C1 segment of cervical spinal cord (tissue), 14 donors: ENCODE measurements at regions not wholly inside any gene's neighbourhood (a gene's known extent, or its start where the extent isn't known, plus 50 kb on each side); places are given as distances from the start of the nearest gene placed in this dataset.

Experiments
- DNase-seq, 14 donors: peaks; one replicate each; lab custom pipeline; 2025; lab: John Stamatoyannopoulos, UW

DNA sequence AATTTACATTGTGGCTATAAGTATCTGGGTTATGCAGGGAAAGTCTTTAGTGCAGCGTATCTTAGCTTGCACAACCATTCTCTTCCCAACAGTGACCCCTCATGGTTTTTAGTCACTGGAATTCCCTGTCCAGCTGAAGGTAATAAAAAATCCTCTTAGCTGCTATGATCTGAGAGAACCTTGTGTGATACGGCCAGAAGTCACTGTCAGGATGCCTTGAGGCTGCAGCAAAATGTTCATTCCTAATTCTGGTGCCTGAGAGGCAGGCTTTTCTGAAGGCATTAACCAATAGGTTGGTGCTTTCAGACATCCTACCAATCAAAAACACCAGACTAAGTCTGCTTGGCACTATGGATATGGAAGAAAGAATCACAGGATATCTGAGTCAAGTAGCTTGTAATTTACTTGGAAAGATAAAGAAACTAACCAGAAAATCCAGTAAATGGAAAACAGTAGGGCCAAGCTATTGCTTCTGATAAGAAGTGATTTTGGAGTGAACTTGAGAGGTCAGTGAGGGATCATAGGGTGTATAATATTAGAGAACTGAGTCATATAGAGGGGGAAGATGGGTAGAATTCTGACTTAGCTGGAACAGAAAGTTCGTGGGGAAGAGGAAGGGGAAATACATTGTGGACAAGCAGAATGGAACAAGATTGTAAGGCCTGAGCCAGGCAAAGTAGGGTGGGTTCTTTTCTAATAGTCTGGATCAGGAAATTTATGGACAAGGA, 89.0 kb upstream of the SLC14A2 start:
- no peak for DNase-seq

DNA sequence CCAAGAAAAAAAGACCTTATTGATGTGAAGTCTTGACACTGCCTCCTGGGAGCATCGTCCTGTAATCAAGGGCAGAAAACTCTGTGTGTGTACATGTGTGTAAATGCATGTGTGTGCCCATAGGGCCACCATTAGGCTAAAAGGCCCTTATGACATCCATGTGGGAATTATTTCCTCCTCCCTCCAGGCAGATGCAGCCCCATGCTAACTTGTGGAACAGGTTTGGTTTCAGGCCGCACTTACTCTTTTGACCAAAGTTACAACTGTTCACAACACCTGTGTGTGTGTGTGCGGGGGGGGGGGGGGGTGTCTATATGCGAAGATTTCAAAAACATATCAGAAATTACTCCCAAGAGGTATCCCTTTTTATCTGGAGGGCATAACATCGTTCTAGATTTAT, 87.4 kb upstream of the SLC14A2 start:
- DNase-seq, result no peak

DNA sequence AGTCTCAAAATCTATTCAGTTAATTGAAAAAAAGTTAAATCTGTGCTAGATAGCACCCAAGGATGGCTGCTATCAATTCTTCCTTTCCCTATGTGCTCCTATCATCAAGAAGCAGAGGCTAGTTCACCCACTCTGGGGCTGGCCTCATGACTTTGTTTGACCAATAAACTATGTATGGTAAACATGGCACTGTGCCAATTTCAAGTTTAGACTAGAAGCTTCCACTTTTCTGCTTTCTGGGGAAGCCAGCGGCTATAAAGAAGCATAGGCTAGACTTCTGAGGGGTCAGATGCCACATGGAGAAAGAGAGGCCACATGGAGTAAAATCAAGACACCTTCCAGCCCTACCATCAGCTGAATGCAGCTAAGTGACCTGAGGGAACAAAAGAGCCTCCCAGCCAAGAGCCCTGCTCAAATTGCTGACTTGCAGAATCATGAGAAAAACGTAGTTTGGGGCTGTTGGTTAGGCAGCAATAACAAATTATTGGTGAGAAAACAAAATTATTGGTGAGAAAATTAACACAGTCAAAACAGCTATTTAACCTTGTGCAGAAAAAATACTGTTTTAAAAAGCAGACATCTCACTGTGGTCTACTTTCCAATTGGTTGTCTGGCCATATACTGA, 86.5 kb upstream of the SLC14A2 start:
- DNase-seq, result no peak

DNA sequence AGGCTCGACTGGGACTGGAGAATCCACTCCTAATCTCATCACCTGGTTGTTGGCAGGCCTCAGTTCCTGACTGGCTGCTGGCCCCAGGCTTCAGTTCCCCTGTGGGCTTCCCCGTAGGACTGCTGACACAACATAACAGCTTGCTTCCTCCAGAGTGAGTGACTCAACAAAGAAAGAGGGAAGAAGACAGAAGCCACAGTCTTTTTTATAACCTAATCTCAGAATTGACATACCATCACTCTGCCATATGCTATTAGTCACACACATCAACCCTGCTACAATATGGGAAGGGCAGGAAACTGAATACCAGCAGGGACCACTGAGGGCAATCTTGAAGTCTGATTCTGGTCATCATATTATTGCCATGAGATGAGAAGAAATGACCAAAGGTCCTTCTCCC, 76.8 kb upstream of the SLC14A2 start:
- DNase-seq, result no peak

DNA sequence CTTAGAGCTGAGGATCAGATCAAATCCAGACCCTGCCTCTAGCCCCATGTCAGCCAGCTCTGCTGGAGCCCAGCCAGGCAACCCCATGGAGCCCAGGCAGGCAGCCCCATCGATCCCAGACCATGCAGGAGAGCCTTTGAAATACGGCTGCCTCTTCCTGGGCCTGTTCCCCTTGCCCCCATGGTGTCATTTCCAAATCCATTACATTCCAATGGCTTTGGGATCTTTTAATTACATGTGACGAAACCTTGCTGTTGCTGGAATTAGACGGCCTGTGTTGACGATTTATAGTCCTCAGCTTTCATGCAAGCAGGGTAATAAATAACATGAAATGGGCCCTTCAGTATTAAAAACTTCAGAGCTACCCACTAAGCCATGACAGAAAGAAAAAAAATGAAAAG, 75.8 kb upstream of the SLC14A2 start:
- DNase-seq, result no peak

DNA sequence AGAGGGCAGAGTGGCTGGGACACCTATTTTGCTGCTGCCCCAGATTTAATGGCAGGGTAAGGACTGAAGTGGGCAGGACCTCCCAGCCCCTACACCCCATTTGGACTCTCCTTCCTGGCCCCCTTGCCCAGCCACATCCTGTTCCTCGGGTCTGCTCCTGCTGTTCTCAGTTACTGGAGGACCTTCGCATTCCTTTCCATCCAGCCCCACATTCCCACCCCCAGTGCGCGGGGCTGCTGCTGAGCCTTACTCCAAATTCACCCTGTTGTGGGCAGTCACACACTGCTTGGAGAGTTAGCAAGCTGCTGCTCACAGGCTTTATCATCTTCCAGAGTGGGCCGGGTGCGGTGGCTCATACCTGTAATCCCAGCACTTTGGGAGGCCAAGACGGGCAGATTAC, 75.2 kb upstream of the SLC14A2 start:
- DNase-seq, result no peak

DNA sequence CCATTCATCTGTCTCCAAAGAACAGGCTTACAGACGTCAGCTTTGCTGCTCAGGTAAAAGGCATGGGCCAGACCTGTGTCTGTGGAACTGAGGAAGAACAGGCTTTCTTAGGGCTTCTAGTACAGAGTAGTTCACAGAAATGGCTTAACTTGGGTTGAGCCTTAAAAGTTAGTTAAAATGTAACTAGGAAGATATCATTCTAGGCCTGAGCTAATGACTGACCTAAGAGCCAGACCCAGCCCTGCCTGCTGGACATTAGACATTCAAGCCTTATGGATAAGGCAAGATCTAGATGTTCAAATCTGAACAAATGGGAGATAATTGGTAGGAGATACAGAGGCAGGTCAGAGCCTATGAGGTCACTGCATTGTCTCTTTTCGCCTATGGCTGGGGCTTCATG, 73.9 kb upstream of the SLC14A2 start:
- DNase-seq, result no peak

DNA sequence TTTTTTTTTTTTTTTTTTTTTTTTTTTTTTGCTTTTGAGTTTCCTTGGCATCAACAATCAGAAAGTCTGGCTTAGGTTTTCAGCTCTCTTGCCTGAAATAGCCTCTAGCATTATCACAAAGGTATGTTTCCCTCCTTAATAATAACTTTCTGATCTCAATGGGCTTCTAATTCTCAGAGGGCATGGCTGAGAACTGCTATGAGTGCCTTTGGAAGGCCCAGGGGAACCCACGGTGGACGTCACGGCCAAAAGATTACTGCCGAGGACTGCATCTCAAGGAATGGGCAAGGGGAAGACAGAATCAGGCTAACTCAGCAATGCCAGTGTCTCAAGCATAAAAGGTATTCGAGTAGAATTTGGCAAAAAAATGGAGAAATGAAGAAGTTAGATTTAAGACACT, 73.2 kb upstream of the SLC14A2 start:
- no peak for DNase-seq

DNA sequence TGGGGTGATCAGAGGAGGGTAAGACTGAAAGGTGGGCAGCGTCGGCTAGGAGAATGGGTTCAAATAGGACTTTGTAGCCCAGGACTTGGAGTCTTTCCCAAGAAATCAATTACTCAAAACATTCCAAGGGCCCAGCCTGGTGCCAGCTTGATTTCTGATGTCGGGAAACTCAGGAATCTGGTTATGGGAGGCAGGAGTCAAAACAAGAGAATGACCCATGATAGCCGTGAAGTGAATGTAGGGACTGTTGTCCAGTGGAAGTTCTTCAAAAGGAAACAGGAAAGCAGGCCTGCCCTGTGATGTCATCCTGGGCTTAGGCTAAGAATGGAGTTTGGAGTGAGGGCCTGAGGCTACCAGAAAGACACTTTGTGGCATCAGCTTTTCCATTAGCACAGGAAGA, 67.4 kb upstream of the SLC14A2 start:
- DNase-seq, result no peak

DNA sequence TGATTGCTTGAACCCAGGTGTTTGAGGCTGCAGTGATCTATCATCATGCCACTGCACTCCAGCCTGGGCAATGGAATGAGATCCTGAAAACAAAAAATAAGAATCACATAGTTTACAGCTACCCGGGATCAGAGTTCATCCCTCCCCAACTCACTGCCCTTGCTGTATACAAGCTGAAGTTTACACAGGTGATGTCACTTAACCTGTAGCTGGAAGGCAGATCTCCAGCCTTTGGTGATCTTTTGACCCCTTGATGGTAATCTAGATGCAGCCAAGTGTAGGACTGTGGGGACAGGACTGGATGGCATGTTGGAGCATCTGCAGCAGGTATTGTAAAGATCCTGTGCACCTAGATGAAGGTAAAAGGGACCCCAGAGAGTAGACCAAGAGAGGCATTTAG, 66.7 kb upstream of the SLC14A2 start:
- no peak for DNase-seq

DNA sequence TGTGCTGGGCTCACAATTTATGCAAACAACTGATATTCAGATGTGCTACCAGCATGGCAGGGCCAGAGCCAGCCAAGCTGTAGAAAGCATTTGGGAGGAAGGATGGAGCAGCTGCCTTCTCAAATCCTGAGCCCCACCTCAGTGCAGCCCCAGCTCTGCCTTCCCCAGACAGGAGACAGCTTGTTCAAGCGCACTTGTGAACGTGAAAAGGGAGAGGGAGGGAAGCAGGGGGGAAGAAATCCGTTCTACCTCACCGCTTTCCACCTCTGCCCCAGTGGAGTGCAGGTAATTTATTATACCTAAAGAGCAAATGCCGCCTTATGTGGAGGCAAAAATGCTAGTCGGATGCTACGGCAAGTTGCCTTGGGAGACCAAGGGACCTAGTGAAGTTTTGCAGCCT, 66.0 kb upstream of the SLC14A2 start:
- DNase-seq, result no peak

DNA sequence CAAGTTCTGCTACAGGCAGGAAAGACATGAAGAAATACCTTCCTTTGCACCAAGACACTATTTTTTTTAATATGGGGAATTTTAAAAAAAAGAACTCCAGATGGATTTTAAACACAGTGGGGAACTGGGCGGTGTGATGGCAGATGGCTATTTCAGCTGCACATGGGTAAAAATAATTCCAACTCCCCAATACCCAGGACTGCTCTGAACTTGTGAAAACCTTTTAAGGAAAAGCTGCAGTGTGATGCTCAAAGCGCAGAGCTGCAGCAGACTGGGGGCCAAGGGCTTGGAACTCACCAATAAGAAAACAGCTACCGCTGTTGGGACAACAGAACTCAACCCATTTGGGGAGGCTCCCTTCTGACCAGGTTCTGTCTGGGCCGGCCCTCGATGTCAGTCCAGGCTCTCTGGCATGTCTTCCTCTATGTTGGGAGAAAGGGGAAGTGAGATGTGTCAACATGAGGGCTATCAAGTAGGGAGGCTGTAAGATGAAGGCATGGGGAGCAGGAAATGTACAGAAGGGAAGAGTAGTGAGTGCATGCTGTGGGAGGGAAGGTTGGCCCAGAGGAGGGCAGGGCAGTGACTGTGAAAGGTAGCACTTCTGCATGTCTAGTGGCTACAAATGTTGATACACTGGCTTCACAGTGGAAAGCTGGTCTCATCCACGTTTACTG, 64.0 kb upstream of the SLC14A2 start:
- DNase-seq, result no peak

DNA sequence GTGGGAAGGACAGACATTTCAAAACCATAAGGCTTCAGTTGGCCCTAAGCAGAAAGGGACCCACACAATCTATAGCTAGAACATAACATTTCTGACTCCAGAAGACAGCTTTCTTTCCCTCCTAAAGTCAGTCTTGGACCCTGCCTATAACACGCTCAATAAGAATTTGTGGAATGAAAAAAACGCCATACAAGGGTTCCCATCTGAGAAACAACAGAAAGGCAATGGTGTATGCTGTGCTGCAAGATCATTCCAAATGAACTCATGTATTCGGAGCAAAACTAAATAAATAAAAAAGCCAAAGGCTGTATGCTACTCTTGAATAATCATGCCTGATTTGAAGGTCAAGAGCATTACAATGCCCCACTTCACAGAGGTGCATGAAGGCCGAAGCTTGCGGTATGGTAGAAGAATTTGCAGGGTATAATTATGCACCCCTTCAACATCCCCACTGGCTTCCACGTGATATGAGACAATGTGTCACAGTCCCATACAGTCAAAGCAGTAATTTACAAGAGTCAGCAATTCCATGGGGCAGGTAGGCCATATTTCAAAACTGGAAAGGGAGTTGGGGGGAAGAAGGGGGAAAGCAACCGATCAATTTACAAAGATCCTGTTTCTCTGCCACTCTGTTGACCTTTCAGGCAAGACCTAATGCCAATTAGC, 61.4 kb upstream of the SLC14A2 start:
- no peak for DNase-seq

DNA sequence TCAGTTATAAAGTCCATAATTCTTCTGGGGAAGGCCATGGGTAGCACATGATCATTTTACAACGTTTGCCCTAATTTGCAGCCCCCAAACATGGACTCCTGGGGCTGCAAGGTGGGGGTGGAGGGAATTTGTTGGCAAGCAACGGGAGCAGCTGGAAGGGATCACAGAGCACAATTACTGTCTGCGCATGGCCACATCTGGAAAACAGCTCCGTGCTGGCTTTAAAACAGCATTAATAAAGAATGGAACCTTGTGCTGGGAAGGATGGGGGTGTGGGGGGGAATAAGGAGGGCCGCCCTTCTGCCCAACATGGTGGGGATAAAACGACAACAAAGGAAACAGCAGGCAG, 60.9 kb upstream of the SLC14A2 start:
- DNase-seq, result no peak

DNA sequence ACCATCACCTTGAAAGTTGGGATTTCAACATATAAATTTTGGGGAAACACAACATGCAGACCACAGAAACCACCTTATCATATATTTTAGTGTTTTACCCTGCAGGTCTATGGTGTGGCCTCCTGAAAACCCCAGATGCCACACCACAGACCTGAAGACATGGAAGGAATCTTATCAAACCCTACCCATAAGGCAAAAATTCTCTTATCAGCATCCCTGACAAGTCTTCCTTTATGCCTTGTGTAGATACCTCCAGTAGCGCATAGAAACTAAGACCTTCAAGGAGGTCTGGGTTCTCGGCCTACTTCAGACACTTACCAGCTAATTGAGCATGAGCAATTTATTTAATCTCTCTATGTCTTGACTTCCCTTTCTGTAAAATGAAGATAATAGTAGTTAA, 59.1 kb upstream of the SLC14A2 start:
- no peak for DNase-seq

DNA sequence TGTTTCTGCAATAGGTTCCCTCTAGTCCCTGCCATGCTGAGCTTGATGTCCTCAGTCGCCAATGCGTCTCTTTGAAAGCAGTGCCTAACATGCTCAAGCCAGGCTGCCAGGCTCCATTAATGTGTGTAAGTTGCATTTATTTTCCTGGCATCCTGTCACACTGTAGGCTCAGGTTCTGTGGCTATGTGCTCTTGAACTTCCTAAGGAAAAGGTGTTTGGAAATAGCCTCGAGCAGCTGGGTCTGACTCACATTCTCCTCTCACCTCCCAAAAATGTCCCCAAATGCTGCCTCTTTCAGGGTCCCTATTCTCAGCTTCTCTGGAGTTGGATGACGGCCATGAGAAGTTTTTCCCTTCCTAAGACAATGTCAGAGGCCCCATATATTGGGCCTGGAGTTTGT, 58.0 kb upstream of the SLC14A2 start:
- no peak for DNase-seq

DNA sequence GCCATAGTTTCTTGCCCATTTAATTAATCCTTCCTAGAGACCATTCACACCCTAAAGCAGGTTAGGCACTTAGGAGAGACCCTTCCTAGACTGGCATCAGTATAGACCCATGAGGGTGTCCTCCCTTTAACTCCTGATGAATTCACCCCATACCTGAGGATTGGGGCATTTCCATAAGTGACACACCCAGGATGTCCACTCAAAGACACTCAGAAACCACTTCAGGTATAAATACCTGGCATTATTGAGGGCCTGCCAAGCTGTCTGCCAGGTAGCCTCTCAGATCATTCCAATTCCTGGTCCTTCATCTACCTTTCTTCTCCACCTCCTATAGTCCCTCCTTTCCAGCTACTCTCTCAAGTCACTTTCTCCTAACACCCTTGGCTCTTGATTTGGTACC, 57.5 kb upstream of the SLC14A2 start:
- no peak for DNase-seq

DNA sequence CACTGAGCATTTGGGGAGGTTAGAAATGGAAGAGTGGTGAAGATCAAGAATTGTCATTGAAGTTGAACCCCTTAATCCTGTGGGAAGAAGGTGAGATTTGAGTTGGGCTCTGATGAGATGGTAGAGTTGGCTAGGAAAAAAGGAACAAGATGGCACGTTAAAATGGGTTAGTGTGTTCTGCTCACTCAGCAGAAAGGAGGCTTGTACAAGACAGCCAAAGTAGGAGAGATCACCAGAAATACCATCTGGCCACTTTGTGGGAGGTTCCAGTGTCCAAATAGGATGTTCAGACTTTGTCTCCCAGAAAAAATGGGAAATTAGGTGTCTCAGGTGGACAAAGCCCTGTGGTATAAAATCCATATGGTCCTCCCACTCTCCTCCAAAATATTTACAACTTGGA, 56.0 kb upstream of the SLC14A2 start:
- no peak for DNase-seq

DNA sequence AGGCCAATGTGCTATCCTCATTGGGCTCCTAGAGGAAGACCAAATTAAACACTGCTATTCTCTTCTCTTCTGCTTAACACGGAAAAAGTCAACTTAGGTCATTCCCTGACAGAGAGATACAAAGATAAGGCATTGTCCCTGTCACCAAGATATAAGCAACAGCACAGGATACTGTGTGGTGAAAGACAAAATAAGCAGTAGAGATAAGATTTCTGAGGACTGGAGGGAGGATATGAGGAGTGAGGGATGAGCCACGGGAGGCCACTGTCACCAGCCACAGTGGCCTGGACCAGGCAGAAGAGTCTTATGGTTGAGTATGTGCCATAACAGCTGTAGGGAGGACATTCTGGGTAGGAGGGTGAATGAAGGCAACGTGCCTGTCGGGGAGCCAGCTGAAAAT, 54.4 kb upstream of the SLC14A2 start:
- DNase-seq, result no peak

DNA sequence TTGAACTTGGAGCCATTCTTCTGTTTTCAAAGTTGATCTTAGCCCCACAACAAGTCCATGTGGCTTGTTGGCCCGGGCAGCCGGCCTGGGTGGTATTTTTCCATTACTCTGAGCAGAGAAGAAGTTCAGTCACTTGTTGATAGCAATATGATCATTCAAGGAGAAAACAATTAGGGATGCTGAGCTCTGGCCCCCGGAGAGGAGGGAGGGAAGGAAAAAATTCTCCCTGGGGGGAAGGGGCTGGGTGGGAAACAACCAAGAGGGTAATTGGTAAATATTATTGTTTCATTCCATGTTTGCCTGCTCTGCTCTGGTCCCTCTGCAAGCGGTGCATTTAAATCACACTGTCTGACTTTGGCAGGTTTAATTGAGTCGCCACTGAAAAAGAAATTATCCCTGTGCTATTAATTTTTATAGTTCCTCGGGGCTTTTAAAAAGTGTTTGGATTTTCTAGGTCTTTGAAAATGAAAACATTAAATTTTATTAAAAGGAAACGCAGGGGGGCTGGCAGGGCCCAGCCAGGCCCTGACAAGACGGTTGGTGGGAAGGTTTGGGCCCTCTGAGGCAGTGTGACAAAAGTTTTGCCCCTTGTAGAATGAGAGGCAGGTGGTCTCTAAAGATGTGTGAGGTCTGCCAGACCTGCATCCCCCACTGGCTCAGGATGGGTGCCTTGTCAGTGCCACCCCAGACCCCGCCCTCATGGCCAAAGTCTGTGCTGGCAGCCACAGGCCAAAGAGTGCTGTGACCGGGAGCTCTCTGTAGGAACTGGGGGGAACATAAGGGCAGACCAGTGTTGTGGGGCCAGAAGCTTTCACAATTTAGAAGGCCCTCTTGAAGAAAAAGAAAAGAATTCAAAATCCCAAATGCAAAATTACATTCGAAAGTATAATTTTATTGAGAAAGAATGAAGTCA, 52.5 kb upstream of the SLC14A2 start:
- no peak for DNase-seq

DNA sequence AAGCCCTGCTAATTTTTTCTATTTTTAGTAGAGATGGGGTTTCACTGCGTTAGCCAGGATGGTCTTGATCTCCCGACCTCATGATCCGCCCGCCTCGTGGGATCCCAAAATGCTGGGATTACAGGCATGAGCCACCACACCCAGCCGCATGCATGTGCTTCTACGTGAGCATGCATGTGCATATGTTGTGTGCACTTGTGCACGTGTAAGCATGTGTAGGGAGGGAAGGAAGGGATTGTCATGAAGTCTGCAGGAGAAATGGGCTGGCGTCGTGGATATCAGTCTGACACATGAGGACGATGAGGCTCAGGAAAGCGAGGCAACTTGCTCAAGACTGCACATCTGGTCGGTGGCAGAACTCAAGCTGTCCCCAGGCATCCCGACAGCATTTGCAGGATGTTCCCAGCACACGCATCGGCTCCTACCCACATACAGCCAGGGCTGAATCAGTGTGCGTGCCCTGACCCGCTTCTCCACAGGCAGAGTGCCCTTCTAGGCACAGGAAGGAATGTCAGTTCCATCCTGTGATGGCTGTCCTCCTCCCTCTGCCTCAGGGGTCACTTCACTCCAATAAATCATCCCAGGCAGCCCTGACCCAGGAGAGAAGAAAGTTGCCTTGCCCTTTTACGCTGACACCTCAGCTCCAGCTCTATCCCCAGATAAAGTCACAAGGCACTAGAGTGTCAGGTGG, 49.9 kb upstream of the SLC14A2 start:
- DNase-seq, result no peak
